Stromal cell of bone marrow (primary cell): ENCODE measurements at regions not wholly inside any gene's neighbourhood (a gene's known extent, or its start where the extent isn't known, plus 50 kb on each side); places are given as distances from the start of the nearest gene placed in this dataset.

Experiments
- DNase-seq: peaks from one replicate; pipeline ENCODE4 v3.0.0-alpha.2; 2012; ENCODE audit warnings: low read depth

- DNase-seq, result no peak
Measured at GRCh38 chr13:91174886-91175501, 172.5 kb upstream of the MIR17HG start.

GRCh38 chr13:91178099-91178498 lies 169.4 kb upstream of the MIR17HG start:
- DNase-seq, result no peak

- DNase-seq, result no peak
Measured at GRCh38 chr13:91181892-91182291, 165.6 kb upstream of the MIR17HG start.

GRCh38 chr13:91184244-91184926 lies 163.1 kb upstream of the MIR17HG start:
- DNase-seq, result no peak

- peak; percentile 14 for DNase-seq
Measured at GRCh38 chr13:91185294-91185863, 162.1 kb upstream of the MIR17HG start.

- DNase-seq, result no peak
Measured at GRCh38 chr13:91187522-91187921, 160.0 kb upstream of the MIR17HG start.

- no peak for DNase-seq
Measured at GRCh38 chr13:91189506-91189905, 158.0 kb upstream of the MIR17HG start.

- no peak for DNase-seq
Measured at GRCh38 chr13:91193358-91193757, 154.1 kb upstream of the MIR17HG start.

- DNase-seq, result no peak
Measured at GRCh38 chr13:91195789-91196188, 151.7 kb upstream of the MIR17HG start.

- DNase-seq, result no peak
Measured at GRCh38 chr13:91196958-91197357, 150.5 kb upstream of the MIR17HG start.

- DNase-seq, result no peak
Measured at GRCh38 chr13:91199866-91200265, 147.6 kb upstream of the MIR17HG start.

GRCh38 chr13:91200486-91200885 lies 147.0 kb upstream of the MIR17HG start:
- DNase-seq, result no peak

GRCh38 chr13:91203430-91203829 lies 144.1 kb upstream of the MIR17HG start:
- no peak for DNase-seq

GRCh38 chr13:91207261-91207660 lies 140.2 kb upstream of the MIR17HG start:
- DNase-seq, result no peak

GRCh38 chr13:91211510-91211909 lies 136.0 kb upstream of the MIR17HG start:
- DNase-seq, result no peak

- DNase-seq, result no peak
Measured at GRCh38 chr13:91212231-91212630, 135.3 kb upstream of the MIR17HG start.

- DNase-seq, result no peak
Measured at GRCh38 chr13:91214031-91214430, 133.5 kb upstream of the MIR17HG start.

- no peak for DNase-seq
Measured at GRCh38 chr13:91216928-91217700, 130.4 kb upstream of the MIR17HG start.

- no peak for DNase-seq
Measured at GRCh38 chr13:91219201-91219600, 128.3 kb upstream of the MIR17HG start.

GRCh38 chr13:91220872-91221271 lies 126.6 kb upstream of the MIR17HG start:
- no peak for DNase-seq

- no peak for DNase-seq
Measured at GRCh38 chr13:91228108-91228507, 119.4 kb upstream of the MIR17HG start.

GRCh38 chr13:91228940-91229339 lies 118.5 kb upstream of the MIR17HG start:
- no peak for DNase-seq

- no peak for DNase-seq
Measured at GRCh38 chr13:91232716-91233115, 114.8 kb upstream of the MIR17HG start.
